ENCODE measurements at regions not wholly inside any gene's neighbourhood (a gene's known extent, or its start where the extent isn't known, plus 50 kb on each side); places are given as distances from the start of the nearest gene placed in this dataset.

DNA sequence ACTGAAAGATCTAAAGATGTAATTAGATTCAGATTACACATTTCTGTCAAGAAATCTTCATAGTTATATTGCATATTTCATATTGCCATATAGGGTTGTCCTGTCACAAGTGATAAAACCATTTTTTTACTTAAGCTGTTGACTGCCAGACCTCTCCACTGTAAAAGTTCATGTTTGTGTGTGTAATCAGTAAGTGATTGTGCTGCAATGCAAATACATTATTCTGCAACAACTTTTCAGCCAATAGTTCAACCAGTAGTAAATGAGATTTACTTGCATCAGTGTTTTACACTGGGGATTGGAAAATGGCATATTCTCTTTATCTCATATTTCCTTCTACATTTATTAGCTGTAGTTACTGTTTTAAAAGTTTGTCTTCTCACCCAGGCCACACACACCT is 603.9 kb upstream of the RORB start:
- H3K4me3 ChIP-seq (ENCODE audit: insufficient read depth, low read depth, low read length) = no peak overlapping the region
- ChIA-PET POLR2A (ENCODE audit: unreplicated experiment) (no interaction called here), CTCF (no interaction called here)
- H3K23ac ChIP-seq (ENCODE audit: low read depth, low read length) = no peak overlapping the region
- no peak overlapping the region for H2AK5ac ChIP-seq (ENCODE audit: low read depth, low read length)
- H3K9me1 ChIP-seq (ENCODE audit: insufficient read depth, low read length) = no peaks in the 10 kb centered on the region
- no peak overlapping the region for H2BK120ac ChIP-seq (ENCODE audit: low read depth, low read length)
- no peak overlapping the region for H2BK20ac ChIP-seq (ENCODE audit: low read depth, low read length)
- H3K9me3 ChIP-seq (ENCODE audit: control insufficient read depth, insufficient read depth, low read length) = peaks cover 4% of the 10 kb centered on the region
- H3K18ac ChIP-seq (ENCODE audit: low read depth, low read length) = no peak overlapping the region
- H4K20me1 ChIP-seq (ENCODE audit: insufficient read depth, low read length) = no peaks in the 10 kb centered on the region
- no peak overlapping the region for H2AFZ ChIP-seq (replicated peaks; ENCODE audit: low read length, poor library complexity)
- H4K8ac ChIP-seq (ENCODE audit: low read depth in 2 of 2, low read length in 2 of 2) = no peak overlapping the region
- H3K27ac ChIP-seq (ENCODE audit: insufficient read depth, low read length) = no peak overlapping the region
- no peak overlapping the region for H4K5ac ChIP-seq (ENCODE audit: low read depth, low read length)
- in situ Hi-C loops (cut with MboI; ENCODE audit: low sequenced_read_pairs) (no loop called here), dilution Hi-C loops (cut with HindIII; ENCODE audit: low sequenced_read_pairs, unreplicated experiment) (no loop called here), intact Hi-C loops (cut with micrococcal nuclease) (loop anchor here (10.0 kb wide), 1 partner anchor 62 kb away; no protein-coding TSS in a partner anchor)
- H3K56ac ChIP-seq (ENCODE audit: extremely low read depth, insufficient read depth, low read length) = no peak overlapping the region
- H3K27me3 ChIP-seq (ENCODE audit: control insufficient read depth, insufficient read depth, low read length) = no peaks in the 10 kb centered on the region
- no peak overlapping the region for H2AK9ac ChIP-seq (replicated peaks; ENCODE audit: low read depth, low read length, poor library complexity)
- H4K91ac ChIP-seq (ENCODE audit: insufficient read depth, low read depth, low read length) = no peak overlapping the region
- no peak overlapping the region for H3K14ac ChIP-seq (replicated peaks; ENCODE audit: low read depth, low read length)
- no peaks in the 10 kb centered on the region for H3K36me3 ChIP-seq (ENCODE audit: control insufficient read depth, insufficient read depth, low read length)
- H2BK5ac ChIP-seq (ENCODE audit: low read depth, low read length, poor library complexity, severe bottlenecking) = no peak overlapping the region
- DNase-seq (no peak), ATAC-seq (ENCODE audit: low read depth) (no peak)
- BruUV-seq (replicated peaks) = no TSS peak
- no peaks in the 10 kb centered on the region for H3K79me1 ChIP-seq (ENCODE audit: low read depth in 1 of 2, low read length in 2 of 2)
- no peak overlapping the region for H3K4ac ChIP-seq (ENCODE audit: low read depth, low read length)
- no peak overlapping the region for H3K9ac ChIP-seq (ENCODE audit: low read depth, low read length)
- no peak overlapping the region for H3K4me2 ChIP-seq (ENCODE audit: low read depth, low read length)
- TF ChIP-seq MAZ (IDR thresholded peaks at IDR 0.05; ENCODE audit: borderline replicate concordance, low read depth, low read length) (no peak), FOS (IDR thresholded peaks at IDR 0.05; ENCODE audit: low read depth, low read length) (no peak), POLR2A (IDR thresholded peaks at IDR 0.05; ENCODE audit: low read depth, low read length) (no peak), RCOR1 (IDR thresholded peaks at IDR 0.05; ENCODE audit: insufficient replicate concordance, low read length) (no peak), CHD1 (IDR thresholded peaks at IDR 0.05; ENCODE audit: low read depth, low read length) (no peak), MXI1 (IDR thresholded peaks at IDR 0.05; ENCODE audit: borderline replicate concordance, low read depth, low read length) (no peak), RFX5 (IDR thresholded peaks at IDR 0.05; ENCODE audit: low read depth, low read length) (no peak), MAFK (IDR thresholded peaks at IDR 0.05; ENCODE audit: low read depth, low read length) (no peak), SMC3 (IDR thresholded peaks at IDR 0.05; ENCODE audit: low read depth, low read length) (no peak), RAD21 (IDR thresholded peaks at IDR 0.05; ENCODE audit: low read length) (no peak), CEBPB (IDR thresholded peaks at IDR 0.05; ENCODE audit: low read depth, low read length) (no peak), BHLHE40 (IDR thresholded peaks at IDR 0.05; ENCODE audit: low read depth, low read length) (no peak)
- TF ChIP-seq, protein P1, sequence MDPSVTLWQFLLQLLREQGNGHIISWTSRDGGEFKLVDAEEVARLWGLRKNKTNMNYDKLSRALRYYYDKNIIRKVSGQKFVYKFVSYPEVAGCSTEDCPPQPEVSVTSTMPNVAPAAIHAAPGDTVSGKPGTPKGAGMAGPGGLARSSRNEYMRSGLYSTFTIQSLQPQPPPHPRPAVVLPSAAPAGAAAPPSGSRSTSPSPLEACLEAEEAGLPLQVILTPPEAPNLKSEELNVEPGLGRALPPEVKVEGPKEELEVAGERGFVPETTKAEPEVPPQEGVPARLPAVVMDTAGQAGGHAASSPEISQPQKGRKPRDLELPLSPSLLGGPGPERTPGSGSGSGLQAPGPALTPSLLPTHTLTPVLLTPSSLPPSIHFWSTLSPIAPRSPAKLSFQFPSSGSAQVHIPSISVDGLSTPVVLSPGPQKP (IDR thresholded peaks at IDR 0.05; ENCODE audit: borderline replicate concordance, low read depth, low read length) = no peak
- TF ChIP-seq, protein P2, sequence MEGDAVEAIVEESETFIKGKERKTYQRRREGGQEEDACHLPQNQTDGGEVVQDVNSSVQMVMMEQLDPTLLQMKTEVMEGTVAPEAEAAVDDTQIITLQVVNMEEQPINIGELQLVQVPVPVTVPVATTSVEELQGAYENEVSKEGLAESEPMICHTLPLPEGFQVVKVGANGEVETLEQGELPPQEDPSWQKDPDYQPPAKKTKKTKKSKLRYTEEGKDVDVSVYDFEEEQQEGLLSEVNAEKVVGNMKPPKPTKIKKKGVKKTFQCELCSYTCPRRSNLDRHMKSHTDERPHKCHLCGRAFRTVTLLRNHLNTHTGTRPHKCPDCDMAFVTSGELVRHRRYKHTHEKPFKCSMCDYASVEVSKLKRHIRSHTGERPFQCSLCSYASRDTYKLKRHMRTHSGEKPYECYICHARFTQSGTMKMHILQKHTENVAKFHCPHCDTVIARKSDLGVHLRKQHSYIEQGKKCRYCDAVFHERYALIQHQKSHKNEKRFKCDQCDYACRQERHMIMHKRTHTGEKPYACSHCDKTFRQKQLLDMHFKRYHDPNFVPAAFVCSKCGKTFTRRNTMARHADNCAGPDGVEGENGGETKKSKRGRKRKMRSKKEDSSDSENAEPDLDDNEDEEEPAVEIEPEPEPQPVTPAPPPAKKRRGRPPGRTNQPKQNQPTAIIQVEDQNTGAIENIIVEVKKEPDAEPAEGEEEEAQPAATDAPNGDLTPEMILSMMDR (conservative IDR thresholded peaks at IDR 0.05; ENCODE audit: low read depth, low read length) = no peak
- TF ChIP-seq, protein P3, sequence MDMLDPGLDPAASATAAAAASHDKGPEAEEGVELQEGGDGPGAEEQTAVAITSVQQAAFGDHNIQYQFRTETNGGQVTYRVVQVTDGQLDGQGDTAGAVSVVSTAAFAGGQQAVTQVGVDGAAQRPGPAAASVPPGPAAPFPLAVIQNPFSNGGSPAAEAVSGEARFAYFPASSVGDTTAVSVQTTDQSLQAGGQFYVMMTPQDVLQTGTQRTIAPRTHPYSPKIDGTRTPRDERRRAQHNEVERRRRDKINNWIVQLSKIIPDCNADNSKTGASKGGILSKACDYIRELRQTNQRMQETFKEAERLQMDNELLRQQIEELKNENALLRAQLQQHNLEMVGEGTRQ (IDR thresholded peaks at IDR 0.05; ENCODE audit: low read depth, low read length) = no peak
- H3K4me1 ChIP-seq (ENCODE audit: control insufficient read depth, insufficient read depth, low read length) = no peaks in the 10 kb centered on the region
- H2BK15ac ChIP-seq (ENCODE audit: low read depth, low read length) = no peak overlapping the region

All from IMR-90 (cell line).